ENCODE measurements at regions not wholly inside any gene's neighbourhood (a gene's known extent, or its start where the extent isn't known, plus 50 kb on each side); places are given as distances from the start of the nearest gene placed in this dataset.
"Not testable (repeated sequence)": the region's sequence is repeated elsewhere in the genome, so short reads cannot be mapped to it uniquely, and the experiment has no call there.

DNA sequence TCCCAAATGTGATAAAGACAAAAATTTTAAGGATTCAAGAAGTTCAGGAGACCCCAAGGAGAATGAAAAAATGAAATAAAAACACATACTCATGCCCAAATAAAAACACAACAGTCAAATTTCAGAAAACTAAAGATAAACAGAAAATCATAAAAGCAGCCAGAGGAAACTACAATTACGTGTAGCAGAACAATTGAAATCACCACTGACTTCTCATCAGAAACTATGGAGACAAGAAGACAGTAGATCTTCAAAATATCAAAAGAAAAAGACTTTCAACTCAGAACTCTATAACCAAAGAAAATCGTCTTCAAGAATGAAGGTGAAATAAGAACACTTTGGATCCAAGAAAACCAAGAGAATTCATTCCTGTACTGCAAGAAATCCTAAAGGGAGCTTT lies 54.9 kb downstream of the DIO3 start:
- DNase-seq (no peak), ATAC-seq (ENCODE audit: poor library complexity) (no peak)
- intact Hi-C loops (cut with DNase I) = no loop called here

DNA sequence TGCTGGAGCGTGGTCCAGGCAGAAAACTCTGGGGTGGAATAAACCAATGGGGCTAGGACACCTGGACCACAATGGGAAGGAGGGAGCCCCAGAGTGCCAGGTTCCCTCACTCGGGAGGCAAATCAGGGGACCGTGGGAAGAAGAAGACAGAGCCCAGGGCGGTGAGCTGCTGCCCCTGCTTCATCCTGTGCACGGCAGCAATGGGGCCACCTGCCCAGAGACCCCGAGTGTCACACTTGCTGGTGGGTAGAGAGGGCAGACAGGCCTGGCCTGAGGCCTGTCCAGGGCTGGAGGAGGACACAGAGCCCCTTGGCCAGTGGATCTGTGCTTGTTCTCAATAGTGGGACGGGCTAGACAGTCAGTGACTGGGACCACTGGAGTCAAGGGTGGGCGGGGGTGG lies 58.2 kb downstream of the DIO3 start:
- intact Hi-C loops (cut with DNase I) = no loop called here
- DNase-seq (no peak), ATAC-seq (ENCODE audit: poor library complexity) (no peak)

DNA sequence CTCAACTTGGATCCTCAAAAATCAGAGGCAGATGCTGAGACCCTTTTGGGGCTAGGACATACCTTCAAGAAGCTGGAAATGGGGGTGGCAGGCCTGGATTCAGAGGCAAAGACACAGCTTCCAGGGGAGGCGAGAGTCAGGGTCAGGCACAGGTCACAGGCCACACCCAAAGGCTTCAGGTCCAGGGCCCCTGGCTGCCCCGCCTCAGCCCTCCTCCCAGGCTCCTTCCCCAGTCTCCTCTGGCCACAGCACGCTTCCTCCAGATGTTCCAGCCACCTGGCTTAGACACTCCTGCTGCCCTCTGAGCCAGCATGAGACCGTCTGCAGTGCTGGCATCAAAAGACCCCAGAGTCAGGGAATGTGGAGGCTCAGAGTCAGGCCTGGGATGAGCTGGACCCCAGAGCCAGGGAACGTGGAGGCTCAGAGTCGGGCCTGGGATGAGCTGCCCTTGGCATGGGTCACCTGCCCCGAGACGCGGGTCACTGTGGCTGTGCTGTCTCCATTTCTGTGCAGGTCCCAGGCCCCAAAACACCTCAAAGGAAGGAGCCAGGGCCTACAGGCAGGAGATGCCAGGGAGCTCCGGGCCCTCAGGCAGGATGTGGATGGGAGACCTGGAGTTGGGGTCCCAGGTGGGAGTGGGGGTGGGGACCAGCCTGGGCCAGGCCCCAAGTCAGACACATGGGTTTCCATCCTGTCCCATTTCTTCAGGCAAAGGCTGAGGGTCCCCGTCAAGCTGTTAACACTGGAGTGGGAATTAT lies 58.9 kb downstream of the DIO3 start:
- no peak for DNase-seq
- intact Hi-C loops (cut with DNase I) = loop anchor here (10.0 kb wide), 3 partner anchors 765 to 1175 kb away; no protein-coding TSS in a partner anchor

DNA sequence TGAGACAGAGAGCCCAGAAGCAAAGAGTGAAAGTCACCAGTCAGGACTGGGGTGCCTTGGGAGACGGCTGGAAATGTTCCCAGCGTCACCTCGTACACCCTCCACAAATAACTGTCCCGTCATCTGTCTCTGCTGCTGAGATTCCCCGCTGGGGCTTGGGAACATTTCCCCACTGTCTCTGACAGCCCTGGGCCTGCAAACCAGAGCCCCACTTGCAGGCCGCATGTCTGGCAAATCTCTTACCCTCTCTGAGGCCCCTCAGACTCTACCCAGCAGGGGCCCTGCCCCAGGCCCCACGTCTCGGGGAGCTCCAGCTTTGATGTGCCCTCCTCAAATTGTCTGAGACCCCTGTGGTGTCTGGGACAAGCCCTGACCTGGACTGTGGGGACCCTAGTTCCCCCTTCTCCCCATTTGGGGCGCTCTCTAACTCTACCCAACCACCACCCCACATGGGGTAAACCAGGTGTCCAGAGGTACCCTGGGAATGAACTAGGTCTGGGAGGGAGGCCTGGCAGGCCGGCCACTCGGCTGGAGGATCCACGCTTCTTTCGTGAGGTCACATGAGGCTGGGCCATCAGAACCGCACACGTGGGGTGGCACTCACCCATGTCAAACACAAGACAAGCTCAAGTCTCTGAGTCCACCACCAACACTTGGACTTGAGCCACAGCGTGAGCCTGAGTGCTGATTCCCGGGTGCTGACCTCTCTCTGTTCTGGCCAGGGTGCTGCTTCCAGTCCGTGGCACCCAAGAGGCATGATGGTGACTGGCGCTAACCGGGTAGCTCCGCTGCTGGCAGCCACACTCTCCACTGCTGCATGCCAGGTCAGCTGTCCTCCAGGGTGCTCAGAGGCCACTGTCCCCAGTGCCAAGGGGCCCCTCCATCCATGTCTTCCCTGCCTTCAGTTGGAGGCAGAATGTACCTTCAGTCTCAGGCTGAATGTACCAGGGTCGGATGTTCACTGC lies 59.8 kb downstream of the DIO3 start:
- DNase-seq = no peak
- ATAC-seq (ENCODE audit: poor library complexity) = no peak
- intact Hi-C loops (cut with DNase I) = loop anchor here (10.0 kb wide), 3 partner anchors 766 to 1176 kb away; no protein-coding TSS in a partner anchor

More for the DNA sequence above, 58.9 kb downstream of the DIO3 start:
- no peak for ATAC-seq (ENCODE audit: poor library complexity)

DNA sequence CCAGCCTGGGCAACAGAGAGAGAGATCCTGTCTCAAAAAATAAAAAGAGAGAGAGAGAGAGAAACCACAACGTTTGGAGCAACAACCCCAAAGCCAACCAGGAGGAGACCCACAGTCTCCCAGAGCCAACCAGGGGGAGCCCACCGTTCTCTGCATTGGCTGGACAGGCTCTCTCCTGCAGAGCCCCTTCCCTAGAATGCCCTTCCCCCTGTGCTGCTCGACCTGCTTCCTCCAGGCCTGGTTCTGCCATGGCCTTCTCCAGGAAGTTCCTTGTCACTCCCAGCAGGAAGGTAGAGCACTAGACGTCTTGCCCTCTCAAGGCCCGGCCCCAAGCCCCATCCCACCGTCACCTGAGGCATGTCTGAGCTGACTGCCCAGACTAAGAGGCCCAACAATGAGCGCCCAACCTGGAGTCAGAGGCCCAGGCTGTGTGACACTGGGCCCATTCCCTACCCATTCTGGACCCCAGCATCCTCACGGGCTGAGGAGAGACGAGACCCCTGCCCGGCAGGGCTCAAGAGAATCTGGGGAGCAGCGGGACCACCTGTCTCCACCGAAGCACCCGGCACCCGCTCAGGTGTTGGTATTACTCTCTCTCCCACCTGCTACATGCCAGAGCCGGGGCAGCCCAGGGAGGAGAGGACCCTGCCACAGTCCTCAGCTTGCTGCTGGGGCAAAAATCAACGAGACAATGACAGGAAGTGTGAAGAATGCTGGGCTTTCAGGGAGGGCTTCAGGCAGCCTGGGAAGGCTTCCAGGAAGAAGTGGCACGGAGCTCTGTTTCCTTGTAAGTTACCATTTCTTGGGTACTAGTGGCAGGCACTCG lies 61.2 kb downstream of the DIO3 start:
- no peak for DNase-seq
- intact Hi-C loops (cut with DNase I) = loop anchor here (10.0 kb wide), 3 partner anchors 768 to 1178 kb away; no protein-coding TSS in a partner anchor
- no peak for ATAC-seq (ENCODE audit: poor library complexity)

DNA sequence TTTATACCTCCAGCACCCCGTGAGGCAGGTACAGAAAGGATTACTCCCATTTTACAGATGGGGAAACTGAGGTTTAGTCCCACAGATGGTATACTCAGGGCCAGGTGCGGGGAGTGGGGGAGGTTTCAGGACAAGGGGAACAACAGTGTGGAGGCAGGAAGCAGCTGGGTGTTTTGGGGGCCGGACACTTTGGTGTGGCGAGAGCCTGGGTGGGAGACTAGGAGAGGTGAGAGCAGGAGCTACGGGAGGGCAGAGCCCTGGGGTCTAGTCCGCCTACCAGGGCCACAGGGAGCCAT lies 61.7 kb downstream of the DIO3 start:
- no peak for ATAC-seq (ENCODE audit: poor library complexity)
- DNase-seq = no peak
- intact Hi-C loops (cut with DNase I) = loop anchor here (10.0 kb wide), 3 partner anchors 768 to 1178 kb away; no protein-coding TSS in a partner anchor

DNA sequence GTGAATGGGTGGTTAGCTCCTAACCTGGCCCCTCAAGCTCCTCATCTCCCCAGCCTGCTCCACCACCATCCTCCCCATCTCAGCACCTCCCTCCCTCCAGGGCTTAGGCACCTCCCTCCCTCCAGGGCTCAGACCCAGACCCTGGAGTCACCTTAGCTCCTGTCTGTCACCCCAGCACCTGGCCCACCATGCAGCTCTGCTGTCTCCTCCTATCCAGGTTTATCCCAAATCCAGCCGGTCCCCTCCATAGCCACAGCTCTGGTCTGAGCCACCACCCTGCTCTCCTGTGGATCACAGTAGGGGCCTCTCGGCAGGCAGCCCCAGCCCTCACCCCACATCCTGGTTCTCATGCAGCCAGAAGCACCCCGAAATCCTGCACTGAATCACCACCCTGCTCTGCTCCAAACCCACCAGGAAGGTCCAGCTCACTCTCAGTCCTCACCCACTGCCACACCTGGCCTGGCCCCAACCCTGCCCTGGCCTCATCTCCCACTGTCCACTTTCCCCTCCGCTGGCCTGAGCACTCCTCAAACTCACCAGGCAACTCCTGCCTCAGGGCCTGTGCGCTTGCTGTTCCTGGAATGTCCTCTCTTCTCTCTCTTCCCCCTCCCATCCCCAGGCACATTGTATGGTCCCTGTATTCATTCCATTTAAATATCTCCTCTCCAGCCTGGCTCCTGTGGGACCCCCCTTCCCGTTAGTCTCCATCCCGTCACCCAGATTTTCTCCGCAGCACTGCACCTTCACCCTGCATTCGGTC lies 62.6 kb downstream of the DIO3 start:
- DNase-seq = no peak
- ATAC-seq (ENCODE audit: poor library complexity) = no peak
- intact Hi-C loops (cut with DNase I) = loop anchor here (10.0 kb wide), 3 partner anchors 769 to 1179 kb away; no protein-coding TSS in a partner anchor

DNA sequence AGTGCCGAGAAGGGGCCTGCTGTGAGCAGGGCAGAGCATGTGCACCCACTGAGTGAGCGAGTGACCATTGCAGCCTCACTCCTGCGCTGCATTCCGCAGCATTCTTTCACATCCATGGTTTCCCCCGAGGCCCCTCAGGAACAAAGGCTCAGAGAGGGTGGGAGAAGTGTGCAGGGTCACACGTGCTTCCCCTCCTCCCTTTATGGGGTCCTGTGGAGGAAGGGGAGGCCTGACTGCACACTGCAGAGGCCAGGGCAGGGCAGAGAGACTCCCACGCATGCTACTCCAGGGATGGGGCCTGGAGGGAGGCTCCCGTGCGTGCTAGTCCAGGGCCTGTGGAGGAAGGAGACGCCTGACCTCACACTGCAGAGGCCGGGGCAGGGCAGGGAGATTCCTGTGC lies 63.2 kb downstream of the DIO3 start:
- intact Hi-C loops (cut with DNase I) = loop anchor here (10.0 kb wide), 3 partner anchors 770 to 1180 kb away; no protein-coding TSS in a partner anchor
- ATAC-seq (ENCODE audit: poor library complexity) = no peak
- no peak for DNase-seq

DNA sequence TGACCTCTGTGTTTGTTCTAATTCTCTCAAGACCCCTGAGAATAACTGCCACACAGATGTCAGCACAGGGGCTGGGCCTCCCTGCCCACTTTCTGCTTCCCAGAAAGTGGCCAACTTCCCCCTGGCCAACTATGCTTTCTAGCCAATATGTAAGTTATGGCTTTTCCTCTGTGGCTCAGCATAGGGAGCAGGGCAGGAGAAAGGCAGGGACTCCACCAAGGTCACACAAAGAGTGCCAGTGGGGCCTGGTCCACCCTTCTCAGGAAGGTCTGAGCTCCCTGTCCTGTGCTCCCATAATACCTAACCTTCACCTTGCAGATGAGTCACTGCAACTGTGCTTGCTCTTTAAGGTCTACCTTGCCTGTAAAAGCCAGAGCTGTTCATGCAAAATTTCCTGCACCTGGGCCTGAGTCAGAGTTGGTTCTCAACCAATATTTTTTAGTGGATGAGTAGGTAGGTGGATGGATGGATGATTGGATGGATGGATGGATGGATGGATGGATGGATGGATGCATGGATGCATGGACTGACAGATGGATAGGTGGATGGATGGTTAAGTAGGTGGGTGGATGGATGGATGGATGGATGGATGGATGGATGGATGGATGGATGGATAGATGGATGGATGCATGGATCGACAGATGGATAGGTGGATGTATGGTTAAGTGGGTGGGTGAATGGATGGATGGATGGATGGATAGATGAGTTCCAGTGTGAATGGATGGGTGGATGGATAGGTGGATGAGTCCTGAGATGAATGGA lies 64.2 kb downstream of the DIO3 start:
- intact Hi-C loops (cut with DNase I) = loop anchor here (5.0 to 10.0 kb wide), 4 partner anchors 771 to 1243 kb away; no protein-coding TSS in a partner anchor
- DNase-seq = no peak
- no peak for ATAC-seq (ENCODE audit: poor library complexity)

DNA sequence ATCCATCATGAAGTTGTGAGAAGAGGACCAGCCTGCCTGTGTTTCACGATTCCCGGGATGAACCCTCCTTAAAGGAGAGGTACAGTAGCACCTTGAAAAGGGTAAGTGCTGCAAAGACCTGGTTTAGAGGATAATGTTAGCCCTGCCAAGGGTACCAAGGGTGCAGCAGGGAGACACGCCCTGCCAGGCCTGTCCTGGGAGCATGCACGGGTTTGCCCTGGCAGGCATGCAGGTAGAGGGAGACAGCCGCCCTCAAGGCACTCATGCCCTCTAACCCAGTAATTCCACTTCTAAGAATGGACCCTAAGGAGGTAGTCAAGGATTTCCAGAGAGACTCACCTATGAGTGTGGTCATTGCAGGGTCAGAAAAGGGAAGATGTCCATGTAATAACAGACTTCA lies 65.0 kb downstream of the DIO3 start:
- ATAC-seq (ENCODE audit: poor library complexity) = no peak
- DNase-seq = no peak
- intact Hi-C loops (cut with DNase I) = loop anchor here (5.0 to 10.0 kb wide), 4 partner anchors 772 to 1244 kb away; no protein-coding TSS in a partner anchor

DNA sequence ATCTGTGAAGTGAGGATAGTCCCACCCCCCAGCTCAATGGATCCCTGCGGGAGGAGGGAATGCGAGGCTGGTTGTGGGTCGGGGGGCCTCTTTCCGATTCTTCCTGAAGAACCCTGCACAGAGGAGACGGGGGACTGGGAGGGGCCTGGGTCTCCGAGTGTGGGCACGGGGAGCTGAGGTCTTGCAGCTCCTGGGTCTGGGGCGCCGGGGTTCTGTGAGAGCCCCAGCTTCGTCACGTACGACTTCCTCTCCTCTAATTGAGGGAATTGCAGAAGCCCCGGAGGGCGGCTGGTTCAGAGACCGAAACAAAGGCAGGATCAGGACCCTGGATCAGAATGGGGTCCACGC lies 66.6 kb downstream of the DIO3 start:
- intact Hi-C loops (cut with DNase I) = loop anchor here (5.0 to 10.0 kb wide), 4 partner anchors 773 to 1246 kb away; no protein-coding TSS in a partner anchor
- ATAC-seq (ENCODE audit: poor library complexity) (no peak), DNase-seq (no peak)

DNA sequence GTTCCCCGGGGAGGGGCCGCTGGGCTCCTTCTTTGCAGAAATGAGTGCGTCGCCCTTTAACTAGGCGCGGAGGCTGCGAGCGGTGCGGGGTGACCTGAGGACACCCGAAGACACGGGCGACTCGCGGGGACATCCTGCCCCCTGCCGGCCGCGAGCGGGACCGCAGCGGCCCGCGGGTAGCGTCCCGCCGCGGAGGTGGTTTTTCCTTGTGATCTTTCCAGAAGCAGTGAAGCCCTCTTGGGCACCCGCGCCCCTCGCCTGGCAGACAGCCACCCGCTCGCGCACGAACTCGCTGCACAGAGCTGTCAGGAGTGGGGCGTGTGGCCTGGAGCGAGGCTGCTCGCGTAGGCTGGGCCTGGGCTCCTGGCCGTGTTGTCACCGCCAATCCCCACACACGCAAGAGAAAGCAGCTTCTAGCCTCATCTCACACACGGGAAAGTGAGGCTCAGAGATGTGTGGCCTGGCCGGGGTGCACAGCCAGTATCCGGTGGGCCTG lies 67.2 kb downstream of the DIO3 start:
- peak; percentile 86 for DNase-seq
- peak; percentile 97 for ATAC-seq (ENCODE audit: poor library complexity)
- intact Hi-C loops (cut with DNase I) = loop anchor here (5.0 to 10.0 kb wide), 4 partner anchors 774 to 1246 kb away; no protein-coding TSS in a partner anchor

DNA sequence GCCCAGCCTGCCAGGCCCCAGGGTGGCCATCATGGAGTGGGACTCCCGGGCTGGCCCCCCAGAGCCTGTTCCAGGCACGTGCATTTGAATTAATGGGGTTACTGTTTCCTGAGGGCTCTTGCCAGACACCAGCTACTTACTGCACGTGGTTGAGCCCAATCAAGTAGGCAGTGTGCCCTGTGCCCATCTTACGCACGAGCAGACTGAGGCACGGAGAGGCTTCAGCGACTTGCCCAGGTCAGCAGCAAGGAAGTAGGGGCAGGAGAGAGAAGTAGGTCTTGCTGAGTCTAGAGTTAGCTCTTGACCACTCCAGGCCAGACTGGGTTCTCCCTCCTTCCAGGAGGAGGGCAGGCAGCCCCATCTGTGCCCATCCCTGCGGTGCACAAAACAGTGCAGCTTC lies 67.7 kb downstream of the DIO3 start:
- intact Hi-C loops (cut with DNase I) = loop anchor here (5.0 to 10.0 kb wide), 4 partner anchors 774 to 1247 kb away; no protein-coding TSS in a partner anchor
- no peak for ATAC-seq (ENCODE audit: poor library complexity)
- no peak for DNase-seq

DNA sequence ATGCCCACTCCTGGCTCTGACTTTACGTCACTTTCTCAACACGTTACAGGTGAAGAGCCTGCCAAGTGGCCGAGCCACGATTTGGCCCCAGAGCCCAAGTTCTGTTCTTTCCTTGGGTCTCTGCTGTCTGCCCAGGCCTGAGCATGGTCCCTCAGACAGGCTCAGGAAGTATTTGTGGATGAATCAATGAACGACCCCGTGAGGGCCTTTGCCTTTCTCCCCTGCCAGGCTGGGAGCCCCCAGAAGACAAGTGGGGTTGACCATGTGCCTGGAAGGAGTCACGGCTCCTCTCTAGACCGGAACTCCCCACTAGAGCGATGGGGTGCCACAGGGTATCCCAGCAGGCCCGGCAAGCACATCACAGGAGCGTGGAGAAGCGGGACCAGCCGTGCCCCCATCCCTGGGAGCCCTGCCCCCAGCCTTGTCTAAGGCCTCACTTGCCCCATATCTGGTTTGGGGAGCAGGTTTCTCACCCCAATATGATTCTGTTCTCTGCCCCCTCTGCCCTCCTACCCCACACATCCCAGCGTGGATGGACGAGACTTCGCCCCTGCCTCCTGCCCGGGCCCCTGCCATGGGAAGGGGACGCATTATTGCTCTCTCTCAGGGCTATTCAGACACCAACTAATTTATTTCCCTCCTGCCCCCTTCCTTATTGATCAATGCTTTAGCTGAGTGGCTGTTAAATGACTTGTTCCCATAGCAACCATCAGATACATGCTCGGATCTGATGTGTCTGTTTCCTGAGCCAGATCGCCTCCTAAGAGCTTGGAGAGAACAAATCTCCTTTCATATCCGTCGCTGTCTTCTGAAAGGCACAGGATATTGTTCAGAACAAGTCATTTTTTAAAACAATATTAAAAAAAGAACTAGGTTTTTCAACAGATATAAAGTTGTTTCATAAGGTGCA lies 69.0 kb downstream of the DIO3 start:
- intact Hi-C loops (cut with DNase I) = no loop called here
- ATAC-seq (ENCODE audit: poor library complexity) (no peak), DNase-seq (no peak)

DNA sequence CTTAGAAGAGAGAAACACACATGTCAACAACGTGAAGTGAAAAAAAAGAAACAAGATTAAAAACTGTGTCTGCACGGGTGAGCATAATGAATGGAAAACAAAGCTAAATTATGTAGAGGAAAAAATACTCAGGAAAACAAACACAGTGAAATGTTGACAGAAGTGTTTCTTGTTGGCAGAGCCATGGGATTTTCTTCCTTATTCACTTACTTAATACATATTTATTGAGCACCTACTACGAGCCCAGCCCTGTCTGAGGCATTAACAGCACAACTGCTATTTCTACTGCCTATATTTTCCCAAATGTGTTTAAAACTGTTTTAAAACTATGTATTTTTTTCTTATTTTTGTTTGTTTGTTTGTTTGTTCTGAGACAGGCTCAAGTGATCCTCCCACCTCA lies 69.9 kb downstream of the DIO3 start:
- intact Hi-C loops (cut with DNase I) = no loop called here
- no peak for ATAC-seq (ENCODE audit: poor library complexity)
- DNase-seq = no peak

DNA sequence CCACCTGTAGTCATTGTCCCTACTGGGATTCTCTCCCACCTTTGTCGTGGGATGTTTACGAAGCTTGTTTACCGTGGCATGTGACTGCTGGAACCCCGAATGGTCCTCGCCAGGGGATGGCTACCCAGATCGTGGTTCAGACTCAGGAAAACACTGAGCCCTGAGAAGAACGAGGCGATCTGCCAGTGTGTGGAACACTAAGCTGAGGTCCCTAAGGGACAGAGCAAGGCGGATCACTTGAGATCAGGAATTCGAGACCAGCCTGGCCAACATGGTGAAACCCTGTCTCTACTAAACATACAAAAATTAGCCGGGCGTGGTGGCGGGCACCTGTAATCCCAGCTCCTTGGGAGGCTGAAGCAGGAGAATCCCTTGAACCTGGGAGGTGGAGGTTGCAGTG lies 70.7 kb downstream of the DIO3 start:
- ATAC-seq (ENCODE audit: poor library complexity); intact Hi-C loops (cut with DNase I): not testable (repeated sequence)

More for the DNA sequence above, 70.7 kb downstream of the DIO3 start:
- DNase-seq = not testable (repeated sequence)

Data from Right ventricle myocardium superior (tissue), 1 donor.